A673 (cell line): ENCODE measurements at regions not wholly inside any gene's neighbourhood (a gene's known extent, or its start where the extent isn't known, plus 50 kb on each side); places are given as distances from the start of the nearest gene placed in this dataset.
"Not testable (repeated sequence)": the region's sequence is repeated elsewhere in the genome, so short reads cannot be mapped to it uniquely, and the experiment has no call there.

ENCODE experiments used
- EZH2 ChIP-seq: fragments of 200-600 bp; sonication (generic); IDR thresholded peaks from 2 replicates; pipeline ENCODE4 v1.6.1; 2017; ENCODE audit warnings: borderline replicate concordance, low read depth, mild to moderate bottlenecking, mixed read lengths, antibody characterized with exemption, low read length; ENCODE audit not compliant: poor library complexity, severe bottlenecking
- TF ChIP-seq, protein P1 (sequence below): fragments of 300-800, 200-600 bp; sonication (generic); conservative IDR thresholded peaks from 2 replicates; pipeline ENCODE4 v1.5.1; 2017; ENCODE audit warnings: low read depth, mild to moderate bottlenecking, antibody characterized with exemption, low read length, moderate library complexity, mixed read lengths

DNA sequence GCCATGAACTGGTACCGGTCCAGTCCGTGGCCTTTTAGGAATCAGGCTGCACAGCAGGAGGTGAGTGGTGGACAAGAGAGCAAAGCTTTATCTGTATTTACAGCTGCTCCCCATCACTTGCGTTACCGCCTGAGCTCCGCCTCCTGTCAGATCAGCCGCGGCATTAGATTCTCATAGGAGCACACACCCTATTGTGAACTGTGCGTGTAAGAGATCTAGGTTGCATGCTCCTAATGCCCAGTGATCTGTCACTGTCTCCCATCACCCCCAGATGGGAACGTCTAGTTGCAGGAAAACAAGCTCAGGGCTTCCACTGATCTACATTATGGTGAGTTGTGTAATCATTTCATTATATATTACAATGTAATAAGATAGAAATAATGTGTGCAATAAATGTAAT is 319.9 kb upstream of the NOTCH2NLA start:
- TF ChIP-seq, protein P1, sequence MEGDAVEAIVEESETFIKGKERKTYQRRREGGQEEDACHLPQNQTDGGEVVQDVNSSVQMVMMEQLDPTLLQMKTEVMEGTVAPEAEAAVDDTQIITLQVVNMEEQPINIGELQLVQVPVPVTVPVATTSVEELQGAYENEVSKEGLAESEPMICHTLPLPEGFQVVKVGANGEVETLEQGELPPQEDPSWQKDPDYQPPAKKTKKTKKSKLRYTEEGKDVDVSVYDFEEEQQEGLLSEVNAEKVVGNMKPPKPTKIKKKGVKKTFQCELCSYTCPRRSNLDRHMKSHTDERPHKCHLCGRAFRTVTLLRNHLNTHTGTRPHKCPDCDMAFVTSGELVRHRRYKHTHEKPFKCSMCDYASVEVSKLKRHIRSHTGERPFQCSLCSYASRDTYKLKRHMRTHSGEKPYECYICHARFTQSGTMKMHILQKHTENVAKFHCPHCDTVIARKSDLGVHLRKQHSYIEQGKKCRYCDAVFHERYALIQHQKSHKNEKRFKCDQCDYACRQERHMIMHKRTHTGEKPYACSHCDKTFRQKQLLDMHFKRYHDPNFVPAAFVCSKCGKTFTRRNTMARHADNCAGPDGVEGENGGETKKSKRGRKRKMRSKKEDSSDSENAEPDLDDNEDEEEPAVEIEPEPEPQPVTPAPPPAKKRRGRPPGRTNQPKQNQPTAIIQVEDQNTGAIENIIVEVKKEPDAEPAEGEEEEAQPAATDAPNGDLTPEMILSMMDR: not testable (repeated sequence)
- TF ChIP-seq EZH2: not testable (repeated sequence)
